ENCODE measurements at regions not wholly inside any gene's neighbourhood (a gene's known extent, or its start where the extent isn't known, plus 50 kb on each side); places are given as distances from the start of the nearest gene placed in this dataset.
"Not testable (repeated sequence)": the region's sequence is repeated elsewhere in the genome, so short reads cannot be mapped to it uniquely, and the experiment has no call there.

GRCh38 chr6:120511712-120512111 lies 822.6 kb downstream of the TBC1D32 start:
- no peak for DNase-seq (ENCODE audit: low read depth, low spot score)

- no peak for DNase-seq (ENCODE audit: low read depth, low spot score)
Measured at GRCh38 chr6:120498711-120499110, 835.6 kb downstream of the TBC1D32 start.

DNA sequence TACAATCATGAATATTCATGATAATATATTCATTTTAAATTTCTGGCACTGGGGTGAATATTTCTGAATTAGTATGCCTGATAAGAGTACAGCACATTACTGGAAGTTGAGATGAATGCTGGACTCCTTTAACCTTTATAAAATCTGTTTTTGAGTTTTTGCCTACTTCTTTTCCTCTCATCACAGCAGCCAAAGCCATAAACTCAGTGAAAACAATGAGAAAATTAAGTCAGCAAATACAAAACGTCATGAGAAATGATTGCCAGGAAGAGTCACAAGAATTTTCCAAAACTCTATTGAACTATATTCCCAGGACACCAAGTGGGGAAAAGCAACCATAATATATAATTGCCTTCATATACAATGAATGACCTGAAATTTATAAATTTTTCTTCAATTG lies 837.6 kb downstream of the TBC1D32 start:
- no peak for DNase-seq (ENCODE audit: low read depth, low spot score)

- DNase-seq (ENCODE audit: low read depth, low spot score) = no peak
Measured at GRCh38 chr6:120493505-120493904, 840.8 kb downstream of the TBC1D32 start.

GRCh38 chr6:120489941-120490340 lies 844.3 kb downstream of the TBC1D32 start:
- DNase-seq (ENCODE audit: low read depth, low spot score) = no peak

DNA sequence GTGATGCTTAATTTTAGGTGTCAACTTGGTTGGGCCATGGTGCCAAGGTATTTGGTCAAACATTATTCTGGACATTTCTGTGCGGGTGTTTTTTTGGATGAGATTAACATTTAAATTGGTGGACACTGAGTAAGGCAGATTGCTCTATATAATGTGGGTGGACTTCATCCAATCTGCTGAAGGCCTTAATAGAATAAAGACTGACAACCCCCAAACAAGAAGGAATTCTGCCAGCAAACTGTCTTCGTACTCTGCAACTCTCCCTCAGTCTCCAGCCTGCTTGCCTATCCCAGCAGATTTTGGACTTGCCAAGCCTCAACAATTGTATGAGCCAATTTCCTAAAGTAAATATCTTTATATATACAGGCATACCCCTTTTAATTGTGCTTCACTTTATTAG lies 850.1 kb downstream of the TBC1D32 start:
- no peak for DNase-seq (ENCODE audit: low read depth, low spot score)

GRCh38 chr6:120478650-120479049 lies 855.6 kb downstream of the TBC1D32 start:
- no peak for DNase-seq (ENCODE audit: low read depth, low spot score)

DNA sequence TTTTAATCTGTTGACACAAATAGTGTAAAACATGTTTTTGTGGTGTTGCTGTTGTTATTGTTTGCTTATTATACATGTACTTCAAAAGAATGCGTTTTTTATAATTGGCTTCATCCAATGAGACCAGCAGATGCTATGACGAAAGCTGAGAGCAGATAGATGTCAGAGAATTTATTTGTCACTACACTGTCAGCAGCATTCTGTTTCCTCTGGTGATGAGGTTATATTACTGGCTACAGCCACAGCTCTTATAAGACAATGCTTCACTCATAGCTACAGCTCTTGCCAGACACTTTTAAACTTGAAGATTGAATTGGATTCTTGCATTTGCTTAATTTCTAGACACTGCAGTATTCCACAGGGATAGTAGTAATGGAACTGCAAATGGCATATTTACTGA lies 860.5 kb downstream of the TBC1D32 start:
- no peak for DNase-seq (ENCODE audit: low read depth, low spot score)

- DNase-seq (ENCODE audit: low read depth, low spot score) = no peak
Measured at GRCh38 chr6:120468486-120468885, 865.8 kb downstream of the TBC1D32 start.

DNA sequence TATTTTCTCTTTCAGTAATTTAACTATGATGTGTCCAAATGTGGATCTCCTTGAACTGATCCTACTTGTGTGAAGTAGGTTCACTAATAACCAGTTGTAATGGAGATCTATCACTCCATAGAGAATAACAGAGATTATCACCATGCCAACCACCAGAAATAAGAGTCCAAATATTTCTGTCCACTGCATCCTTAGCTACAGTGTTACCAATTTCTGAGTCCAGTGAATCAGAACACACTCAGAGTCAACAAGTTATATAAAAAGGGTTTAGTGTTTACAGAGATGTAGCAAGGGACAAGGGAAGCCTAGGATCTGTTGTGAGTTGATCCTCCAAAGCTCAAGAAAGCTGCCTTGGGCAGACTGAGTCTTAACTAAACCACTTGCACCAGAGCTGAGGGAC lies 882.8 kb downstream of the TBC1D32 start:
- DNase-seq (ENCODE audit: low read depth, low spot score) = no peak

DNA sequence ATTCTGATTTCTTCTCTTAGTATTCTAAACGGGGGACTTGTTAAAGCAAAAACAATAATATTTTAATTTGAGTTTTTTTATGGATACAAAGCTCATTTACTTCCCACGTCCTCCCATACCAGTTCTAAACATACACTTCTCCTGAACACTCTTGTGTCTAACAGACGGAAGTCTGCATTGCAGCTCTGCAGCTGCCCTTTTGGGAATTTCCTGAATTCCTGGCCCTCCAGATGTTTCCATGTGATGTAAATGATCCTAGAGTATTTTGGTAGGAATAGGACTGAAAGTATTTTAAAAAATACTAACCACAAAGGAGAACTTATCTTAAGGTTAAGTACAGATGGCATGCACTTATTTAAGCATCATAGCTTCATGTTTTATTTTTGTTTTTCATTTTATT lies 886.7 kb downstream of the TBC1D32 start:
- DNase-seq (ENCODE audit: low read depth, low spot score) = no peak

DNA sequence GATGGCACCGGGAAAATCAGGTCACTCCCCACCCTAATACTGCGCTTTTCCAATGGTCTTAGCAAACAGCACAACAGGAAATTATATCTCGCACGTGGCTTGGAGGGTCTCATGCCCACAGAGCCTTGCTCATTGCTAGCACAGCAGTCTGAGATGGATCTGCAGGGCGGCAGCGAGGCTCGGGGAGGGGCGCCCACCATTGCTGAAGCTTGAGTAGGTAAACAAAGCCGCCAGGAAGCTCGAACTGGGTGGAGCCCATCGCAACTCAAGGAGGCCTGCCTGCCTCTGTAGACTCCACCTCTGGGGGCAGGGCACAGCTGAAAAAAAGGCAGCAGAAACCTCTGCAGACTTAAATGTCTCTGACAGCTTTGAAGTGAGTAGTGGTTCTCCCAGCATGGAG lies 901.4 kb downstream of the TBC1D32 start:
- not testable (repeated sequence) for DNase-seq (ENCODE audit: low read depth, low spot score)

DNA sequence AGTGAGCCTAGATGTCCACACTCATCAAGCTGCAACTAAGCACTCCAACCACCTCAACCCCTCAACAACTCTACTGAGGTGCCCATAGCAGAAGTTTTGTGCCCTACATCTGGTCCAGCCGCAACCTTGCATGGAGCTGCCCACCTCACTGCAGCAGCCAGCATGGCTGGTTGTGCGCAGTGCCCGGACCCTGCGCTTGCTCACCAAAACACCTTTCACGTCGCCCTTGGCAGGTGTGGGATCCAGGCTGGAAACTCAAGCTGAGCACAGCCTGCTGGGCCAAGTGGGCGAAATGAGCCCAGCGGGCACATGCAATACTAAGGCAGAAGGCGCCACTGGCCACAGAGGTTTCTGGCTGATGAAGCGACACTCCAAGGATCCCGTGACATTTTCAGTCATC lies 902.4 kb downstream of the TBC1D32 start:
- DNase-seq (ENCODE audit: low read depth, low spot score) = no peak

- no peak for DNase-seq (ENCODE audit: low read depth, low spot score)
Measured at GRCh38 chr6:120411394-120411793, 922.9 kb downstream of the TBC1D32 start.

DNA sequence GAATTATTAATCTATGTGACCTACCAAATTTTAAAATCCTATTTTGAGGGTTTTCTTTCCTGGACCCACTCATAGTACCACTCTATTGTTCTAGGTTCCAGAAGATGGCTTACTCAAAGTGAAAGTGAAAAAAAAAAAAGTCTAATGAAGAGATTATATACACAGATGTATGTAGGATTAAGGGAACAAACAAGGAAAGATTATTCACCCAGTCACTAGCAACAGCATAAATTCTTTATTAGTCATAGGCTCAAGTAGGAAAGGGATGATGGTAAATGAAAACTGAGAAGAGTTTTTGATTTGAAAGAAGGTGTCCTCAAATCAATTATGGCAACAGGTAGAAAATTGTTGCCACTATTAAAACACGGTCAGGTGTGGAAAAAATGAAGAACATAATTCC lies 923.7 kb downstream of the TBC1D32 start:
- no peak for DNase-seq (ENCODE audit: low read depth, low spot score)

DNA sequence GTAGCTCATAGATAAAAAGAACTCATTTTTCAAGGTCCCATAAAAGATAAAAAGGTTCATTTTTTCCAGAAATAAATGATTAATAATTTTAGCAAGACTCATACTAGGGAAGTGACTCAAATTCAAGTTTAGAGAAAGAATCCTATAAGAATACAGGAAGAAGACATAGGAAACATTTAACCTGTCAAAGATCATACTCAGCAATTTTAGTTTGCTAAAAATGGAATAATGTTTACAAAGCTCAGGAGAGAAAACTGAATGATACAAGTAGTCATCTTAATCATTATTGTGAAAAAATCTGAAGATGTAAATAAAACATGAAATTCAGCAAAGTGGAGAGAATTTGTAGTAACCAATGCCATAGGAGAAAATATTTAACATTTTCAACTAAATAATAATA lies 926.6 kb downstream of the TBC1D32 start:
- no peak for DNase-seq (ENCODE audit: low read depth, low spot score)

DNA sequence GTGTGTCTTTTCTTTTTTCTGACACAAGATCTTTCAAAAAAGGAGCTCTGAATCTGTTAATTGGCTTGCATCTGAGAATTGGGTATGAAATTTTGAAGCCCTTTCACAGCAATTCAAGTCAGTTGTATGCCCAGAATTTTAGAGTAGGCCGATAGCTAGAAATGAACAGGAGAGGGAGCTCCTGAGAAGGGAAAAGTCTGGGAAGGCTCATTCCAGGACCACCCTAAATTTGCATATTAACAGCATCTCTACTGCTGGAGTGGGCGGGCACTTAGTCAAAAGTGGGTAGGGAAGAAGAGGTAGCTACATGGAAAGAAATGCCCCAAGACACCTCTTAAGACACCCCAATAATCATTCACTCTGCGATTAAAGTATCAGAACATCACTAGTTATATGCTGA lies 928.3 kb downstream of the TBC1D32 start:
- DNase-seq (ENCODE audit: low read depth, low spot score) = no peak

DNA sequence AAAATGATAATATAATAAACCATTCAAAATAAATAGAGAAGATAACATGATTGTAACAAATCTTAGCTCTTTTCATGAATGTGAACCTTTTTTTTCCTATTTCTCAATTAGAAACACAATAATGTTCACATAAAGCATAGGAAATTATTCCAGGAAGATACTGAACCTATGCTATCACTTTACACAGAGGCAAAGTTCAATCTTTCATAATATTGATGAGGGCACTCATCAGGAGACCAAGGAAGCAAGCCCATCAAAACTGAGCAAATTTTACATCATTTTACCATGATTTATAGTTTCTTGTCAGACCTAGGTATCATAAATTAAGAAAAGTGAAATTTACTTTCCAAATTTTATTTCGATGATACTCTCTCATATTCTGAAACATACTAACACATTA lies 938.5 kb downstream of the TBC1D32 start:
- DNase-seq (ENCODE audit: low read depth, low spot score) = no peak

- no peak for DNase-seq (ENCODE audit: low read depth, low spot score)
Measured at GRCh38 chr6:120395330-120395729, 939.0 kb downstream of the TBC1D32 start.

DNA sequence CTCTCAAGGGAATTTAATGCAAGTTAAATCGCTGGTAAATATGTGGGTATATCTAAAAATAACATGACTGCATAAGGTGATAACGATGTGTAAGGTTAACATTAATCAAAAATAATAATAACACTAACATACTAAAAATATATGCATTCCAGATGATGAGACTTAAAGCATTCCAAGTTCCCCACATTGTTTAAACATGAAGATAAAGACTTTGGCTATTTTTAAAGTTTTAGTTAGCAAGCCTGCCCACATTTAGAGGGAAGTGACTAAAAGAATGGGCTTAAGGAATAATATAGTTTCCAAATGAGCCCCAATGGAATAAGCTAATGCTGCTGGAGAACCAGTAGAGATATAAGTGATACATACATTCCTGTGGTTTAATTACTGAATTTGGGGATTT lies 941.3 kb downstream of the TBC1D32 start:
- DNase-seq (ENCODE audit: low read depth, low spot score) = no peak

DNA sequence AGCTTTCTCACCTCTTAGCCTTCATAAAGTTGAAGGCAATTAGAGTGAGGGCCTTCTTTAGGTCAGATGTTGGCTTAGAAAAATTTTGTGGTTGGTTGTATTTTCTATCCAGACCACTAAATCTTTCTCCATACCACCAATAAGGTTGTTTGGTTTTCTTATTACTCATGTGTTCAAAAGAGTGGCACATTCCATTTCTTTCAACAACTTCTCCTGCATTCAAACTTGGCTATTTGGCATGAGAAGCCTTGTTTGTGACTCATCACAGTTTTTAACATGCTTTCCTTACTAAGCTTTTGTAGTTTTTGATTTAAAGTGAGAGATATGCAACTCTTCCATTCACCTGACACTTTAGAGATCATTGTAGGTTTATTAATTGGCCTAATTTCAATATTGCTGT lies 949.6 kb downstream of the TBC1D32 start:
- peak; percentile 79 for DNase-seq (ENCODE audit: low read depth, low spot score)

- DNase-seq (ENCODE audit: low read depth, low spot score) = no peak
Measured at GRCh38 chr6:120383681-120384080, 950.6 kb downstream of the TBC1D32 start.

GRCh38 chr6:120378582-120379220 lies 955.6 kb downstream of the TBC1D32 start:
- peak; percentile 38 for DNase-seq (ENCODE audit: low read depth, low spot score)

GRCh38 chr6:120373185-120373584 lies 961.1 kb downstream of the TBC1D32 start:
- DNase-seq (ENCODE audit: low read depth, low spot score) = no peak
